HG02885 (cell line): ENCODE measurements at regions not wholly inside any gene's neighbourhood (a gene's known extent, or its start where the extent isn't known, plus 50 kb on each side); places are given as distances from the start of the nearest gene placed in this dataset.
"Not testable (repeated sequence)": the region's sequence is repeated elsewhere in the genome, so short reads cannot be mapped to it uniquely, and the experiment has no call there.

Source experiments
- ATAC-seq: cut with Tn5 transposase; IDR thresholded peaks from one replicate; pipeline ENCODE4 v1.9.1; 2021; ENCODE audit warnings: mild to moderate bottlenecking; ENCODE audit not compliant: unreplicated experiment, poor library complexity

- no peak for ATAC-seq
Measured at GRCh38 chr15:53158995-53159394, 368.9 kb upstream of the ONECUT1 start.

- no peak for ATAC-seq
Measured at GRCh38 chr15:53133255-53133850, 343.2 kb upstream of the ONECUT1 start.

DNA sequence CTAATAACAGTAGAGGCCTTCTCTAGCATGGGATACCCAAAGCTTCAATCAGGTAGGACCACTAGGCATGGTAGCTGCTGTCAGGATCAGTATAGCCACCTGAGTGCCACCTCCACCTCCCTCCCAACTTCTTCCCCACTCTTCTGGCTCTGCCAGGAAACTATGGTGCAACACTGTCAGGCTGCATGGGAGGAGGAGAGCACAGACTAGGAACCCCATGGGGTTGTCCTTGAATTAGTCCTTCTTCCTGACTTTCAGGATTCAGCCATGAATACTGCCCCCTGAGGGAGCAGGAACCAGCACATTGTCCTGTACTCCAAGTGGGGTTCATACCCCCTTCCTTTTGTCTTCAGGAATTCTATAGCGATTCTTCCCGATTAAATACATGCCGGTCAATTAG is 340.8 kb upstream of the ONECUT1 start:
- no peak for ATAC-seq

GRCh38 chr15:53129121-53129904 is 339.2 kb upstream of the ONECUT1 start:
- ATAC-seq = no peak

- ATAC-seq = no peak
Measured at GRCh38 chr15:53128652-53129051, 338.5 kb upstream of the ONECUT1 start.

DNA sequence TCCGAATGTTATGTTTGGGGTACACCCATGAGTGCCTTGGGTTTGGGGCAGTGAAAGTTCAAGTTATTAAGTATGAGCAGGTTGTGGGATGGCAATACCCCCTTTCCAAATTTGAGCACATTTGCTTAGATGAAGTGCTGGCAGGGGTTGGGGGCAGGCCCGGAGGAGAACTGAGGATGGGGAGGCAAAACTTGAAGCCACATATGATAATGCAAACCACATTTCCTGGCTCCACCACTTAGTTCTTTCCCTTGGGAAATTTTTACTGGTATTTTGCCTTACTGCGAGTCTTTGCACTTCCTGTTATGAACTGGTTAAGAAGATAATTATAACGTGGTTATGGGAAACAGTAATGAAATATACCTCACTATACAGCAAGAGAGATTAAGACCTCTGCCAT is 336.0 kb upstream of the ONECUT1 start:
- no peak for ATAC-seq

DNA sequence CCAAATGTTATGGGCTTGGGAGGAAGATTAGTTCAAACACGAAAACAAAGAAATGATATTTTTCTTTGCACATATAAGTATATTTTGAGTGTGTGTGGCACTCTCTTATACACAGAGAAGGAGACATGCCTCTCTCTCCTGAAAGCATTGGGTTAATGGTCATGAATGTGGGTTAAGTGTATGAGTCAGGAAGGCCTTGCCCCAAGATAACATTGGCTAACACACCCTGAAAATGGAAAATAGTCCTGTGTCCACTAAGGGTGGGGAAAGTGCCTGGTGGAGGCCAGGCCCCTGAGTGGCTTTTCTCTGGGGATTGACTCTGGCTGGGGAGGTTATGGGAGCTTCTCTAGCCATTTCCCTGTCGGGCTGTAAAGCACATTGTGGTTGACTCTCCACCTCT is 332.7 kb upstream of the ONECUT1 start:
- ATAC-seq = no peak

DNA sequence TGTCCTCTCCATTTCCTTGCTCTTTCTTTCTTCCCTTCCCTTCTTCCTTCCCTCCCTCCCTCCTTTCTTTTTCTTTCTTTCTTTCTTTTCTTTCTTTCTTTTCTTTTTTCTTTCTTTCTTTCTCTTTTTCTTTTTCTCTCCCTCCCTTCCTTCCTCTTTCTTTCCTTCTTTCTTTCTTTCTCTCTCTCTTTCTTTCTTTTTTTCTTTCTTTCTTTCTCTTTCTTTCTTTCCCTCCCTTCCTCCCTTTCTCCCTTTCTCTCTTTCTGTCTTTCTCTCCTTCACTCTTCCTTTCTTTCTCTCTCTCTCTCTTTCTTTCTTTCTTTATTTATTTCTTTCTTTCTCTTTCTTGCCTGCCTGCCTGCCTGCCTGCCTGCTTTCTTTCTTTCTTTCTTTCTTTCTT is 326.8 kb upstream of the ONECUT1 start:
- not testable (repeated sequence) for ATAC-seq

DNA sequence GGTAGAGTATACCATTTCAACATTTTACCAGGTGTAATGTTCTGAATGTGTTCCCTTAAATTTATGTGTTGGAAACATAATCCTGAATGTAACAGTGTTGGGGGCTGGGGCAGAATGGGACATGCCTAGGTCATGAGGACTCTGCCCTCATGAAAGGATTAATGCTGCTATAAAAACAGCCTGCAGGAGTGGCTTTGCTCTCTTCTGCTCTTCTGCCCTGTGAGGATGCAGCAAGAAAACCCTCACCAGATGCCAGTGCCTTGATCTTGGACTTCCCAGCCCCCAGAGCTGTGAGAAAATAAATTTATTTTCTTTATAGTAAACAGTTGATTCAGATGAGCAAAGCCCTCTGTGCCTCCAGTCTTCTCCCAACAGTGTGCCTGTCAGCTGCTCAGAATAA is 326.0 kb upstream of the ONECUT1 start:
- ATAC-seq = no peak

DNA sequence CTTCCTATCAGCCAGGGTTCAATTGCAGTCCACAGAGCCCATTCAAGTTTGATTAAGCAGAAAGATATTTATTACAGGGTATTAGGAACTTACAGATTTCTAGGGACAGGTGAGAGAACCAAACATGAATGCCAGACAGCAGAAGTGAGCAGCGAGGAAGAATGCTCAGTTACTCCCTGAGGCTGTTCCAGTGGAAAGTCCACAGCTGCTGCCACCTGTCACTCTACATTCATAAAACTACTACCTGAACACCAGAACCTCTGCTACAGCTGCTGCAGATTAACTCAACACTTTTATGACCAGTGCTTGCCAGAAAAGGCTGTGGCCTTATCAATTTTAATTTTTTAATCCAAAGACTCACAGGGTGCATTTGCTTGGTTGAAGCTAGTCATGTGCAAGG is 325.4 kb upstream of the ONECUT1 start:
- ATAC-seq = no peak

DNA sequence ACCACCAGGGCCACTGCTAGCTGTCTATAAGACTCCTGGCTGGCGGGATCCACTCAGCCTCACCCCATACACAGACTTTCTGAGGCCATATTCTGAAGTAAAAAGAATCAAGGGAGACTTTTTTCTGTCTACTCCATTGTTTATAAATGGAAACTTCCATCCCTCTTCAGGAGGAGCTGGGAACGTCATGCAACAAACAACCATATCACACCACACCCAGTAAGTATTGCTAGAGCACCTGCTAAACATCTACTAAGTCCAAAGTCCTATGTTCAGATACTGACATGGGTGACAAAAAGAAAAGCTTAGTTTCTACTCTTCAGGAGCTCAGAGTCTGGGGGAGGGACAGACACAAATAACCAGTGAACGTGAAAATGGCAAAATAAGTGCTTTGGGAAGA is 324.8 kb upstream of the ONECUT1 start:
- ATAC-seq = no peak

DNA sequence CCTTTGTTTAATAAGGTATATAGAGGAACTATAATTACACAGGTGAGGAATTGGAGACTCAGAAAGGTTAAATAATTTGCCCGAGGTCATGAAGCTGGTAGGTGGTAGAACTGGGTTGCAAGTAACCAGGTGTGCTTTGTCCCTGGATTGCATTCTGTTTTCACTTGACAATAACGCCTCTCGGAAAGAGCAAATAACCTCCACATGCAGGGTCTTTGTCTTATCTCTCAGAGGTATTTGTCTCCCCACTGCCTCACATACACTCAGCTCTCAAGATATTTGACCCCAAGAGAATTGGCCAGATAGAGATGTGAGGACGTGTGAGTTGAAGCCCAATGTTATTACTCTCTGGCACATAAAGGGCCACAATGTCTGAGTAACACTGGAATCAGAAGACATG is 320.9 kb upstream of the ONECUT1 start:
- ATAC-seq = no peak

- no peak for ATAC-seq
Measured at GRCh38 chr15:53108319-53108718, 318.2 kb upstream of the ONECUT1 start.

GRCh38 chr15:53107855-53108254 is 317.7 kb upstream of the ONECUT1 start:
- ATAC-seq = no peak

- no peak for ATAC-seq
Measured at GRCh38 chr15:53106505-53107286, 316.6 kb upstream of the ONECUT1 start.

- ATAC-seq = no peak
Measured at GRCh38 chr15:53102483-53102882, 312.3 kb upstream of the ONECUT1 start.

DNA sequence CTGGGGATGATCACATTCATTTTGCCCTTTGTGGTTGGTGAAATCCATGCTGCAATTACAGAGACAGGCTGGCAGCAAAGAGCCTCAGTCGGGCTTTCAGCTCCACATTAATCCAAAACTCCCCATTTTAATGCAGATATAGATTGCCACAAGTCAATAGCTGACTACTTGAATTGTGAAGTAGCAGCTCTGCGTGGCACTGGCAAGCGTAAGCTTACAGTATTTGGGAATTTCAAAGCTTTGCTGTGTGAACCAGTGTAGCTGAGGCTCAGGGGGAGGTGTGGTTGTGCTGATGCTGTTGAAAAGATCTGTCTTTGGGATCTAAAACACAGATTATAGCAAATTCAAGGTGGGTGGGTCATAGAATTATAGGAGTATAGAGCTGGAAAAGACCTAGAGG is 290.3 kb upstream of the ONECUT1 start:
- ATAC-seq = no peak

GRCh38 chr15:53074221-53074620 is 284.1 kb upstream of the ONECUT1 start:
- no peak for ATAC-seq

GRCh38 chr15:53072077-53072476 is 281.9 kb upstream of the ONECUT1 start:
- ATAC-seq = no peak

DNA sequence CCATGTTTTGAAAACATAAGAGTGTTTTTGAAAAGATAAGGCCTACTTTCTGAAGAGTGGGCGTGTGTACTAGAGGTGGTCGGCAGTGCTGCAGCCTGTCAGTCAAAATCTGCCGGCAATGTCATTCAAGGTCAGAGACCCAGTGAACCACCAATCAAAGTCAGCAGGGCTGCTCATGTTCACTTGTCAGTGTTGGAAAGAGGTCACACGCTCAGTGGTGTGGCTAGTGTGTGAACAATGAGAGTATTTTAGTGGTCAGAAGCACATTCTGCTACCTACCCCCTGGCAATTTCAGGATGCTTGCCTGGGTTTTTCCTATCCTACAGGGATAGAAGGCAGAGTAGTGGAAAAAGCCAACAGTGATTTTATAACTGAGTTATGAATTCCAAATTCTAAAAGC is 278.5 kb upstream of the ONECUT1 start:
- no peak for ATAC-seq

DNA sequence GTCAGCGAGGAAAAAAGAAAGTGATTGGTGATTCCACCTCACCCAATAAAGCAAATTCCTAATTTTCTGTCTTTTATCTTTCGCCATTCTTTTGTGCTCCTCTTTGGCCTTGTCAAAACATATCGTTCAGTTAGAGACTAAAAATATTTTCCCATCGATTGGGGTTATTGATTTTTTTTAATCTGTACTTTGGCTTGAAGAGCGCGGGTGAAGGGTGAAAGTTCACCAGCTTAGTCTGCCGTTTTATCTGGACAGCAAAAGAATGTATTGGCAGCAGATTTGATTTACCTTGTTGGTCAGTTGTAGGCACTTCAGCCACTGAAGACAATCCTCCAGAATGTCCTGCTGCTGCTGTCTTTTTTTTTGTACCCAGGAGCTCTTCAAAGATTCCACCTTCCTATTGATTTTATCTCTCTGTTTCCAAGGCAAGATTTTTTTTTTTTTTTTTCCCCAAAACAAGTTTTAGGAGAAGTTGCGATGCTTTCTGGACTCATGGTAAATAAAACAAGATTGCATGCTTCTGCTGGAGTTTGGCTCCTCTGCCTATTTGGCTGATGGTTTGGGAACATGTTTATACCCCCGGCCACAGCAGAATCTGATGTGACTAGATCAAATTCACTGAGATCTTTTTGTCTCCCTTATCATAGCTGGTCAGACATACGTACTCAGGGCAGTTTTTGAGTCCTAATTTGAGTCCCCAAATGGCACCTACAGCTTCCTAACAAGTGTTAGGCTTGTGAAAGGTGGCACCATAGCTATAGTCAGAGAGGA is 269.3 kb upstream of the ONECUT1 start:
- ATAC-seq = no peak
